Breast epithelium (tissue), 4 donors: ENCODE measurements at regions not wholly inside any gene's neighbourhood (a gene's known extent, or its start where the extent isn't known, plus 50 kb on each side); places are given as distances from the start of the nearest gene placed in this dataset.
A peak's percentile ranks its signal among the peaks of the same experiment; 100 is the strongest.

Experiments used
- DNase-seq, 2 donors: peaks; one replicate each; pipeline ENCODE4 v3.0.0-alpha.2; 2019; ENCODE audit warnings: low spot score in 2 of 2
- H3K27ac ChIP-seq, 2 donors: fragments of 200-600 bp; sonication (generic) in 1 of 2; one replicate each; pipeline ENCODE4 v1.5.1; 2016 to 2019; ENCODE audit warnings: mild to moderate bottlenecking in 1 of 2
- H3K27me3 ChIP-seq, 2 donors: fragments of 200-600 bp; sonication (generic) in 1 of 2; one replicate each; pipeline versions ENCODE4 v1.5.1 to v1.6.0; 2017 to 2019; ENCODE audit warnings: control low read depth in 1 of 2, mild to moderate bottlenecking in 1 of 2
- H3K36me3 ChIP-seq: fragments of 200-600 bp; one replicate; pipeline ENCODE4 v1.5.1; 2019
- H3K4me1 ChIP-seq, 2 donors: fragments of 200-600 bp; sonication (generic); one replicate each; pipeline ENCODE4 v1.5.1; 2016 to 2019; ENCODE audit warnings: control low read depth in 1 of 2
- H3K4me3 ChIP-seq, 3 donors: fragments of 200-600 bp; sonication (generic); 1 replicate in 2 of 3; 2 replicates in 1 of 3; pipeline ENCODE4 v1.5.1; 2016 to 2019; ENCODE audit warnings: mild to moderate bottlenecking in 3 of 3, moderate library complexity in 2 of 3
- H3K9me3 ChIP-seq, 2 donors: fragments of 200-600 bp; sonication (generic) in 1 of 2; one replicate each; pipeline ENCODE4 v1.5.1; 2016 to 2019; ENCODE audit warnings: control low read depth in 1 of 2
- POLR2A ChIP-seq: fragments of 450-650 bp; IDR thresholded peaks from one replicate; pipeline ENCODE4 v1.6.1; 2016; ENCODE audit warnings: antibody characterized with exemption, mild to moderate bottlenecking, moderate library complexity
- POLR2AphosphoS5 ChIP-seq, 3 donors: sonication (generic); formaldehyde crosslinking; IDR thresholded peaks; one replicate each; pipeline ENCODE4 v1.6.1; 2017; ENCODE audit warnings: antibody characterized with exemption in 3 of 3
- intact Hi-C: fragments of 100-400 bp; cut with DNase I; formaldehyde crosslinking; loops from one replicate; pipeline ENCODE4 v1.15.1; 2023; ENCODE audit warnings: low total_unique reads
- TF ChIP-seq, protein P1 (sequence below), 3 donors: fragments of 450-650 bp; IDR thresholded peaks; one replicate each; pipeline ENCODE4 v1.5.1; 2016 to 2017; ENCODE audit warnings: antibody characterized with exemption in 3 of 3, mild to moderate bottlenecking in 3 of 3, moderate library complexity in 3 of 3

- no peak overlapping the region for H3K27ac ChIP-seq
- intact Hi-C loops, result no loop called here
- DNase-seq, result no peak
Measured at GRCh38 chr1:168881656-168882260, 152.8 kb upstream of the DPT start.

GRCh38 chr1:168887381-168887780 lies 158.4 kb upstream of the DPT start:
- H3K36me3 ChIP-seq, result no peaks in the 10 kb centered on the region
- TF ChIP-seq POLR2A, result no peak
- TF ChIP-seq, protein P1, sequence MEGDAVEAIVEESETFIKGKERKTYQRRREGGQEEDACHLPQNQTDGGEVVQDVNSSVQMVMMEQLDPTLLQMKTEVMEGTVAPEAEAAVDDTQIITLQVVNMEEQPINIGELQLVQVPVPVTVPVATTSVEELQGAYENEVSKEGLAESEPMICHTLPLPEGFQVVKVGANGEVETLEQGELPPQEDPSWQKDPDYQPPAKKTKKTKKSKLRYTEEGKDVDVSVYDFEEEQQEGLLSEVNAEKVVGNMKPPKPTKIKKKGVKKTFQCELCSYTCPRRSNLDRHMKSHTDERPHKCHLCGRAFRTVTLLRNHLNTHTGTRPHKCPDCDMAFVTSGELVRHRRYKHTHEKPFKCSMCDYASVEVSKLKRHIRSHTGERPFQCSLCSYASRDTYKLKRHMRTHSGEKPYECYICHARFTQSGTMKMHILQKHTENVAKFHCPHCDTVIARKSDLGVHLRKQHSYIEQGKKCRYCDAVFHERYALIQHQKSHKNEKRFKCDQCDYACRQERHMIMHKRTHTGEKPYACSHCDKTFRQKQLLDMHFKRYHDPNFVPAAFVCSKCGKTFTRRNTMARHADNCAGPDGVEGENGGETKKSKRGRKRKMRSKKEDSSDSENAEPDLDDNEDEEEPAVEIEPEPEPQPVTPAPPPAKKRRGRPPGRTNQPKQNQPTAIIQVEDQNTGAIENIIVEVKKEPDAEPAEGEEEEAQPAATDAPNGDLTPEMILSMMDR (IDR thresholded peaks at IDR 0.05), result no peak
- TF ChIP-seq POLR2AphosphoS5 (IDR thresholded peaks at IDR 0.05), result no peak
- H3K4me1 ChIP-seq, result no peaks in the 10 kb centered on the region
- intact Hi-C loops, result no loop called here
- no peak overlapping the region for H3K27ac ChIP-seq
- peaks cover 0 to 5% of the 10 kb centered on the region in 2 donors for H3K9me3 ChIP-seq
- no peaks in the 10 kb centered on the region for H3K27me3 ChIP-seq
- H3K4me3 ChIP-seq, result no peak overlapping the region
- no peak for DNase-seq

More at GRCh38 chr1:168881656-168882260, 152.8 kb upstream of the DPT start:
- H3K27me3 ChIP-seq, result no peaks in the 10 kb centered on the region
- no peaks in the 10 kb centered on the region for H3K4me1 ChIP-seq
- no peak overlapping the region for H3K4me3 ChIP-seq
- no peaks in the 10 kb centered on the region for H3K36me3 ChIP-seq
- no peak for TF ChIP-seq POLR2A
- TF ChIP-seq, protein P1 (IDR thresholded peaks at IDR 0.05), result no peak
- TF ChIP-seq POLR2AphosphoS5 (IDR thresholded peaks at IDR 0.05), result no peak
- no peaks in the 10 kb centered on the region for H3K9me3 ChIP-seq

GRCh38 chr1:168888418-168888817 lies 159.4 kb upstream of the DPT start:
- intact Hi-C loops, result no loop called here
- H3K36me3 ChIP-seq, result no peaks in the 10 kb centered on the region
- H3K27me3 ChIP-seq, result no peaks in the 10 kb centered on the region
- peaks cover 0 to 5% of the 10 kb centered on the region in 2 donors for H3K9me3 ChIP-seq
- H3K4me3 ChIP-seq, result no peak overlapping the region
- H3K27ac ChIP-seq, result no peak overlapping the region
- no peaks in the 10 kb centered on the region for H3K4me1 ChIP-seq
- DNase-seq, result no peak
- TF ChIP-seq, protein P1 (IDR thresholded peaks at IDR 0.05), result no peak
- TF ChIP-seq POLR2A, result no peak
- no peak for TF ChIP-seq POLR2AphosphoS5 (IDR thresholded peaks at IDR 0.05)

GRCh38 chr1:168892931-168893330 lies 163.9 kb upstream of the DPT start:
- no peak for DNase-seq
- Histone ChIP-seq H3K9me3 (peaks cover 0 to 5% of the 10 kb centered on the region in 2 donors), H3K27me3 (no peaks in the 10 kb centered on the region), H3K4me3 (no peak overlapping the region), H3K36me3 (no peaks in the 10 kb centered on the region), H3K4me1 (no peaks in the 10 kb centered on the region), H3K27ac (peak overlapping the region in 1 of 2 donors; percentile 34)
- intact Hi-C loops, result no loop called here
- TF ChIP-seq POLR2A (no peak), POLR2AphosphoS5 (IDR thresholded peaks at IDR 0.05) (no peak)
- TF ChIP-seq, protein P1 (IDR thresholded peaks at IDR 0.05), result no peak

GRCh38 chr1:168893359-168893801 lies 164.4 kb upstream of the DPT start:
- Histone ChIP-seq H3K4me3 (no peak overlapping the region), H3K36me3 (no peaks in the 10 kb centered on the region), H3K4me1 (no peaks in the 10 kb centered on the region), H3K27ac (peak overlapping the region in 1 of 2 donors; percentile 44), H3K27me3 (no peaks in the 10 kb centered on the region), H3K9me3 (peaks cover 0 to 3% of the 10 kb centered on the region in 2 donors)
- DNase-seq, result no peak
- TF ChIP-seq POLR2A (no peak), POLR2AphosphoS5 (IDR thresholded peaks at IDR 0.05) (no peak)
- TF ChIP-seq, protein P1 (IDR thresholded peaks at IDR 0.05), result no peak
- intact Hi-C loops, result no loop called here
